AG09309 (cell line): ENCODE measurements at regions not wholly inside any gene's neighbourhood (a gene's known extent, or its start where the extent isn't known, plus 50 kb on each side); places are given as distances from the start of the nearest gene placed in this dataset.
A peak's percentile ranks its signal among the peaks of the same experiment; 100 is the strongest.

ENCODE experiments used
- DNase-seq: peaks from one replicate; pipeline ENCODE4 v3.0.0-alpha.2; 2010; ENCODE audit warnings: low read depth
- H3K4me3 ChIP-seq: 2 replicates; pipeline ENCODE4 v1.5.1; 2011; ENCODE audit warnings: mild to moderate bottlenecking, low read depth, low read length, moderate library complexity; ENCODE audit not compliant: control insufficient read depth
- CTCF ChIP-seq: IDR thresholded peaks from 2 replicates; pipeline ENCODE4 v1.5.1; 2011; ENCODE audit warnings: mild to moderate bottlenecking, low read depth, low read length, inconsistent platforms; ENCODE audit not compliant: insufficient read depth, control insufficient read depth; ENCODE audit errors: missing control alignments

- no peak for DNase-seq
- no peak for TF ChIP-seq CTCF
- no peak overlapping the region for H3K4me3 ChIP-seq
Observed at GRCh38 chr3:153084431-153084830, 77.6 kb upstream of the RAP2B start.

- no peak for TF ChIP-seq CTCF
- peak; percentile 71 for DNase-seq
- H3K4me3 ChIP-seq: no peak overlapping the region
Observed at GRCh38 chr3:153087595-153088566, 74.1 kb upstream of the RAP2B start.

GRCh38 chr3:153089620-153090019 is 72.4 kb upstream of the RAP2B start:
- no peak for TF ChIP-seq CTCF
- DNase-seq: no peak
- no peak overlapping the region for H3K4me3 ChIP-seq

GRCh38 chr3:153090973-153091372 is 71.1 kb upstream of the RAP2B start:
- no peak for TF ChIP-seq CTCF
- no peak overlapping the region for H3K4me3 ChIP-seq
- no peak for DNase-seq

GRCh38 chr3:153093629-153094028 is 68.4 kb upstream of the RAP2B start:
- no peak for DNase-seq
- no peak for TF ChIP-seq CTCF
- no peak overlapping the region for H3K4me3 ChIP-seq

GRCh38 chr3:153094386-153094785 is 67.6 kb upstream of the RAP2B start:
- no peak for TF ChIP-seq CTCF
- H3K4me3 ChIP-seq: no peak overlapping the region
- no peak for DNase-seq
